ENCODE measurements at regions not wholly inside any gene's neighbourhood (a gene's known extent, or its start where the extent isn't known, plus 50 kb on each side); places are given as distances from the start of the nearest gene placed in this dataset.
"Not testable (repeated sequence)": the region's sequence is repeated elsewhere in the genome, so short reads cannot be mapped to it uniquely, and the experiment has no call there.

GRCh38 chr20:53867741-53868351 is 202.5 kb downstream of the BCAS1 start:
- TF ChIP-seq CTCF (IDR thresholded peaks at IDR 0.05; ENCODE audit: extremely low read depth, insufficient read depth, missing control alignments) = no peak
- no peak for DNase-seq (ENCODE audit: low spot score)
- in situ Hi-C loops (cut with MboI; ENCODE audit: low pct_unique_long_range_greater_than_20kb, low sequenced_read_pairs, unreplicated experiment) = no loop called here

DNA sequence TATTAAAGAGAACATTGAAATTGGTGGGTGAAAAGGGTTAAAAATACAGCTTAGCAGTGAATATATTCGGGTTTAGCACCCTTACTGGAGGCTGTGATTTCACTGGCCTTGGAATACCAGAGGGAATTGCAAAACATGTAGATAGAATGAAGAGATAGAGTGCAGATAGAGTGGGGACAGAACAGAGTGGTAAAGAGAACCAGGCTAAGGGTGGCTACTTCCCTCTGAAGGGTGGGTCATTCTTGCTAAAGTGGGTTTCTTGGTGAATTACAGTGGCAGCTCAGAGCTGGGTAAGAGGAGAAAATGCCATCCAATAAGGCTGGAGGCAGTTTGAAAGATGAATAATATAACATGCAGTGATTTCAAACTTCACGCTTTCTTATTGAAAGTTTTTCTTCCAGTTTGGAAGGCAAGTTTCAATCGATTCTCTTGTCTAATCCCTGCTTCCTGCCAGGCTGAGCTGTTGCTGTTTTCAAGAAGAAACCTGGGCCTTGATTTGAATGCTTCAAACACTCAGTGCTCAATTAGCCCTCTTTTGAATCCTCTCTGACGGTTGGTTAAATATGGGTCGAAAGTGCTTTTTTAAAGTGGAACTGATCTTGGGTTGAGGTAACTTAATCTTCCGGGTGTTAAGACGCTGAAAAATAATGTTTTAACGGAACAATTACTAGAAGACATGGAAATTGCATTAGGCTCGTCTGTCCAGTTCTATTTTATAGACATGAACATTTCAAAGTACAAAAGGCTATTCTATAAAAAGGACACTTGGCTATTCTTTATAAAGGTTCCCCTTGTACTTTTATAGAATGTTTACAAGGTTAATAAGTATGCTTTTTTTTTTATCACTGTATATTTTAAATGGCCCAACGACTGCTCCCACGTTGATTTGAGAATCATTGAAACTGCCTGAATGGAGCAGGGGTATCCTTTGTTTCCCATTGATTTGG is 203.3 kb downstream of the BCAS1 start:
- in situ Hi-C loops (cut with MboI; ENCODE audit: low pct_unique_long_range_greater_than_20kb, low sequenced_read_pairs, unreplicated experiment) = no loop called here
- no peak for TF ChIP-seq CTCF (IDR thresholded peaks at IDR 0.05; ENCODE audit: extremely low read depth, insufficient read depth, missing control alignments)
- no peak for DNase-seq (ENCODE audit: low spot score)

- DNase-seq (ENCODE audit: low spot score) = no peak
- no peak for TF ChIP-seq CTCF (IDR thresholded peaks at IDR 0.05; ENCODE audit: extremely low read depth, insufficient read depth, missing control alignments)
- in situ Hi-C loops (cut with MboI; ENCODE audit: low pct_unique_long_range_greater_than_20kb, low sequenced_read_pairs, unreplicated experiment) = no loop called here
These were observed 204.2 kb downstream of the BCAS1 start for GRCh38 chr20:53865901-53866793.

DNA sequence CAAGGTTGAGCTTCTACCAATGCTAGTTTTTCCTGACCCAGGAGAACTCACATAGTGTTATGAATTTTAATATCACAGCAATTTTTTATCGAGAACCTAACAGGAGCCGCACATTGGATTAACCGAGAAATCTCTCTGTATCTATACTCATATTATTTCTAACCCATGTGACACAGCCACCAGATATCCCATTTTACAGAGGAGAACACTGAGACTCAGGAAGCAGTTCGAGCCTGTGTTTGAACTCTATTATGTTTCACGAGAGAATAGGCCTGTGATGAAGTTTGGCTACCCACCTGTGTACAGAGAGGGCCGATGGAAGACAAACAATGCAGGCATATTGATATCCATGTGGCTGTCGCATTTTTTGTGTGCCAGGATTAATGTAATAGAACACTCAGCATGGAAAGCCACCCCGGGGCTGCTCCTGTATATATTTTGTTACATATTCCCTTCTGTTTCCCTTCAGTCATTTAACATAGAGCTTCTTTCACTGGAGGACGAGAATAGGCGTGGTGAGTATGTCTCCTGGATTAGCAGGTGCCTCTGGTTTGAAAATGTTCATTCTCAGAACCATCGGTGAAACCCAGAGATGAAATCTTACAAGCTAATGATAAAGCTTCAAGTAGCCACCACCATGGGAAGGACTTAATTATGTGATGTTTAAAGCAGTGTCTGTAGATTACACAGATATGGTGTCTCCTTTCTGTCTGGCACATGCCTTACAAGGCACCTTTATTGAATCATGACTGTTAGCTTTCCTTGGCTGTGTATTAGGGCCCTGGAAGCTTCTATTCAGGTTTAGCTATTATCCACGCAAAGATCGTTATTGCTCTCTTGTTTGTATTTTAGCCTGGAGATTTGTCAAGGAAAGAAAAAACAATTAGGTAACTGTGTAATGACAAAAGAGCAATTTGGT is 205.4 kb downstream of the BCAS1 start:
- in situ Hi-C loops (cut with MboI; ENCODE audit: low pct_unique_long_range_greater_than_20kb, low sequenced_read_pairs, unreplicated experiment); DNase-seq (ENCODE audit: low spot score): not testable (repeated sequence)

GRCh38 chr20:53863923-53864641 is 206.3 kb downstream of the BCAS1 start:
- in situ Hi-C loops (cut with MboI; ENCODE audit: low pct_unique_long_range_greater_than_20kb, low sequenced_read_pairs, unreplicated experiment); DNase-seq (ENCODE audit: low spot score): not testable (repeated sequence)

GRCh38 chr20:53863535-53863922 is 206.9 kb downstream of the BCAS1 start:
- in situ Hi-C loops (cut with MboI; ENCODE audit: low pct_unique_long_range_greater_than_20kb, low sequenced_read_pairs, unreplicated experiment); DNase-seq (ENCODE audit: low spot score): not testable (repeated sequence)

- in situ Hi-C loops (cut with MboI; ENCODE audit: low pct_unique_long_range_greater_than_20kb, low sequenced_read_pairs, unreplicated experiment); DNase-seq (ENCODE audit: low spot score): not testable (repeated sequence)
These were observed 207.4 kb downstream of the BCAS1 start for GRCh38 chr20:53863039-53863438.

GRCh38 chr20:53862490-53862889 is 207.9 kb downstream of the BCAS1 start:
- in situ Hi-C loops (cut with MboI; ENCODE audit: low pct_unique_long_range_greater_than_20kb, low sequenced_read_pairs, unreplicated experiment); DNase-seq (ENCODE audit: low spot score): not testable (repeated sequence)

- in situ Hi-C loops (cut with MboI; ENCODE audit: low pct_unique_long_range_greater_than_20kb, low sequenced_read_pairs, unreplicated experiment); DNase-seq (ENCODE audit: low spot score): not testable (repeated sequence)
These were observed 208.3 kb downstream of the BCAS1 start for GRCh38 chr20:53862136-53862397.
